Caco-2 (cell line): ENCODE measurements at regions not wholly inside any gene's neighbourhood (a gene's known extent, or its start where the extent isn't known, plus 50 kb on each side); places are given as distances from the start of the nearest gene placed in this dataset.

Experiments
- BruUV-seq: library from RNA; stranded (reverse); fragments of 400-500 nt; replicated peaks from 2 replicates; lab custom pipeline; 2021; lab: Mats Ljungman, UMichigan
- CTCF ChIA-PET: fragments of 300-600 bp; sonication (Branson Sonifier 250); formaldehyde crosslinking; loops from one replicate; lab custom pipeline; 2022; ENCODE audit warnings: antibody characterized with exemption; lab: Charles Lee
- POLR2A ChIA-PET: fragments of 300-600 bp; sonication (Branson Sonifier 250); formaldehyde crosslinking; loops from one replicate; lab custom pipeline; 2022; ENCODE audit warnings: antibody characterized with exemption; lab: Charles Lee
- DNase-seq, 2 experiments: peaks; one replicate each; pipeline versions ENCODE4 v3.0.0 to v3.0.0-alpha.2; 2020 to 2022
- H3K27me3 ChIP-seq: replicated peaks from 2 replicates; pipeline ENCODE4 v1.6.0; 2011; ENCODE audit warnings: low read length; ENCODE audit not compliant: control insufficient read depth, insufficient read depth
- H3K36me3 ChIP-seq: 2 replicates; pipeline ENCODE4 v1.5.1; 2011; ENCODE audit warnings: low read length; ENCODE audit not compliant: control insufficient read depth, insufficient read depth
- H3K4me1 ChIP-seq: fragments of 250-450 bp; sonication (Bioruptor Pico); 2 replicates; pipeline ENCODE4 v1.5.1; 2020; ENCODE audit warnings: mild to moderate bottlenecking
- H3K4me3 ChIP-seq: 2 replicates; pipeline ENCODE4 v1.5.1; 2011; ENCODE audit warnings: low read depth, mild to moderate bottlenecking, control low read depth, low read length
- H3K9me3 ChIP-seq: fragments of 250-450 bp; sonication (Bioruptor Pico); 2 replicates; pipeline ENCODE4 v1.5.1; 2020; ENCODE audit warnings: mild to moderate bottlenecking, moderate library complexity
- H3K27ac Mint-ChIP-seq: one replicate; pipeline ENCODE4 v1.8.0; 2022; ENCODE audit warnings: mixed read lengths; ENCODE audit not compliant: unreplicated experiment
- H3K27me3 Mint-ChIP-seq: one replicate; pipeline ENCODE4 v1.8.0; 2022; ENCODE audit warnings: mixed read lengths; ENCODE audit not compliant: insufficient read depth, unreplicated experiment
- H3K36me3 Mint-ChIP-seq: one replicate; pipeline ENCODE4 v1.8.0; 2022; ENCODE audit warnings: mild to moderate bottlenecking, mixed read lengths; ENCODE audit not compliant: insufficient read depth, unreplicated experiment
- H3K4me1 Mint-ChIP-seq: one replicate; pipeline ENCODE4 v1.8.0; 2022; ENCODE audit warnings: low read depth, mixed read lengths; ENCODE audit not compliant: unreplicated experiment
- H3K4me3 Mint-ChIP-seq: one replicate; pipeline ENCODE4 v1.8.0; 2022; ENCODE audit warnings: mild to moderate bottlenecking, moderate library complexity, mixed read lengths; ENCODE audit not compliant: unreplicated experiment
- H3K9me3 Mint-ChIP-seq: one replicate; pipeline ENCODE4 v1.8.0; 2022; ENCODE audit warnings: mixed read lengths; ENCODE audit not compliant: unreplicated experiment
- intact Hi-C: fragments of 100-400 bp; cut with micrococcal nuclease; formaldehyde crosslinking; loops from one replicate; pipeline ENCODE4 v1.10.0; 2022; ENCODE audit not compliant: unreplicated experiment
- TF ChIP-seq, protein P1 (sequence below), 2 experiments: fragments of 200-600 bp in 1 of 2; IDR thresholded peaks; 1 replicate in 1 of 2; 2 replicates in 1 of 2; pipeline versions ENCODE4 v1.5.1 to v1.8.0; 2011 to 2022; ENCODE audit warnings: antibody characterized with exemption in 1 of 2, control low read depth in 1 of 2, inconsistent platforms in 1 of 2, low read depth in 1 of 2, low read length in 1 of 2, mild to moderate bottlenecking in 1 of 2, moderate library complexity in 1 of 2; ENCODE audit not compliant: insufficient read depth in 1 of 2, severe bottlenecking in 1 of 2, unreplicated experiment in 1 of 2

- DNase-seq = no peak
- H3K27me3 ChIP-seq = no peaks in the 10 kb centered on the region
- no peaks in the 10 kb centered on the region for H3K36me3 ChIP-seq
- Mint-ChIP-seq H3K9me3 (no peaks in the 10 kb centered on the region), H3K27me3 (peaks cover 5% of the 10 kb centered on the region), H3K27ac (no peak overlapping the region), H3K4me1 (no peaks in the 10 kb centered on the region), H3K4me3 (no peak overlapping the region), H3K36me3 (no peaks in the 10 kb centered on the region)
- no peaks in the 10 kb centered on the region for H3K9me3 ChIP-seq
- BruUV-seq = no TSS peak
- no peaks in the 10 kb centered on the region for H3K4me1 ChIP-seq
- no peak overlapping the region for H3K4me3 ChIP-seq
- POLR2A ChIA-PET = no interaction called here
- TF ChIP-seq, protein P1, sequence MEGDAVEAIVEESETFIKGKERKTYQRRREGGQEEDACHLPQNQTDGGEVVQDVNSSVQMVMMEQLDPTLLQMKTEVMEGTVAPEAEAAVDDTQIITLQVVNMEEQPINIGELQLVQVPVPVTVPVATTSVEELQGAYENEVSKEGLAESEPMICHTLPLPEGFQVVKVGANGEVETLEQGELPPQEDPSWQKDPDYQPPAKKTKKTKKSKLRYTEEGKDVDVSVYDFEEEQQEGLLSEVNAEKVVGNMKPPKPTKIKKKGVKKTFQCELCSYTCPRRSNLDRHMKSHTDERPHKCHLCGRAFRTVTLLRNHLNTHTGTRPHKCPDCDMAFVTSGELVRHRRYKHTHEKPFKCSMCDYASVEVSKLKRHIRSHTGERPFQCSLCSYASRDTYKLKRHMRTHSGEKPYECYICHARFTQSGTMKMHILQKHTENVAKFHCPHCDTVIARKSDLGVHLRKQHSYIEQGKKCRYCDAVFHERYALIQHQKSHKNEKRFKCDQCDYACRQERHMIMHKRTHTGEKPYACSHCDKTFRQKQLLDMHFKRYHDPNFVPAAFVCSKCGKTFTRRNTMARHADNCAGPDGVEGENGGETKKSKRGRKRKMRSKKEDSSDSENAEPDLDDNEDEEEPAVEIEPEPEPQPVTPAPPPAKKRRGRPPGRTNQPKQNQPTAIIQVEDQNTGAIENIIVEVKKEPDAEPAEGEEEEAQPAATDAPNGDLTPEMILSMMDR (IDR thresholded peaks at IDR 0.05; ENCODE audit: insufficient read depth in 1 of 2, low read depth in 1 of 2, low read length in 1 of 2, severe bottlenecking in 1 of 2, unreplicated experiment in 1 of 2) = no peak
- intact Hi-C loops = no loop called here
- CTCF ChIA-PET = no interaction called here
These were observed 91.4 kb upstream of the NLGN1 start for GRCh38 chr3:173306110-173306509.

- Mint-ChIP-seq H3K4me3 (no peak overlapping the region), H3K27ac (no peak overlapping the region), H3K36me3 (no peaks in the 10 kb centered on the region), H3K4me1 (no peaks in the 10 kb centered on the region), H3K9me3 (no peaks in the 10 kb centered on the region), H3K27me3 (peaks cover 6% of the 10 kb centered on the region)
- Histone ChIP-seq H3K9me3 (no peaks in the 10 kb centered on the region), H3K4me1 (no peaks in the 10 kb centered on the region), H3K27me3 (no peaks in the 10 kb centered on the region), H3K36me3 (no peaks in the 10 kb centered on the region), H3K4me3 (no peak overlapping the region)
- CTCF ChIA-PET = no interaction called here
- TF ChIP-seq, protein P1 (IDR thresholded peaks at IDR 0.05; ENCODE audit: insufficient read depth in 1 of 2, low read depth in 1 of 2, low read length in 1 of 2, severe bottlenecking in 1 of 2, unreplicated experiment in 1 of 2) = no peak
- DNase-seq = no peak
- POLR2A ChIA-PET = no interaction called here
- no TSS peak for BruUV-seq
- intact Hi-C loops = no loop called here
These were observed 93.3 kb upstream of the NLGN1 start for GRCh38 chr3:173304182-173304800.

GRCh38 chr3:173301647-173302046 is 95.9 kb upstream of the NLGN1 start:
- intact Hi-C loops = no loop called here
- Histone ChIP-seq H3K27me3 (no peaks in the 10 kb centered on the region), H3K9me3 (no peaks in the 10 kb centered on the region), H3K4me3 (no peak overlapping the region), H3K36me3 (no peaks in the 10 kb centered on the region), H3K4me1 (no peaks in the 10 kb centered on the region)
- ChIA-PET POLR2A (no interaction called here), CTCF (no interaction called here)
- H3K27ac Mint-ChIP-seq = no peak overlapping the region
- BruUV-seq = no TSS peak
- TF ChIP-seq, protein P1 (IDR thresholded peaks at IDR 0.05; ENCODE audit: insufficient read depth in 1 of 2, low read depth in 1 of 2, low read length in 1 of 2, severe bottlenecking in 1 of 2, unreplicated experiment in 1 of 2) = no peak
- H3K36me3 Mint-ChIP-seq = no peaks in the 10 kb centered on the region
- peaks cover 7% of the 10 kb centered on the region for H3K27me3 Mint-ChIP-seq
- no peaks in the 10 kb centered on the region for H3K4me1 Mint-ChIP-seq
- DNase-seq = no peak
- no peaks in the 10 kb centered on the region for H3K9me3 Mint-ChIP-seq
- no peak overlapping the region for H3K4me3 Mint-ChIP-seq
